HUES48 (cell line): ENCODE measurements at regions not wholly inside any gene's neighbourhood (a gene's known extent, or its start where the extent isn't known, plus 50 kb on each side); places are given as distances from the start of the nearest gene placed in this dataset.

ENCODE experiments used
- H3K27ac ChIP-seq: one replicate; pipeline ENCODE4 v1.7.0; 2013; ENCODE audit warnings: low read depth, low read length, inconsistent platforms
- H3K27me3 ChIP-seq: 2 replicates; pipeline ENCODE4 v1.6.1; 2013; ENCODE audit warnings: mild to moderate bottlenecking, low read length; ENCODE audit not compliant: control insufficient read depth, insufficient read depth
- H3K36me3 ChIP-seq: 2 replicates; pipeline ENCODE4 v1.6.1; 2013; ENCODE audit warnings: low read length; ENCODE audit not compliant: control insufficient read depth, insufficient read depth
- H3K4me1 ChIP-seq: 2 replicates; pipeline ENCODE4 v1.6.1; 2013; ENCODE audit warnings: mild to moderate bottlenecking, low read length; ENCODE audit not compliant: control insufficient read depth, insufficient read depth
- H3K4me3 ChIP-seq: 2 replicates; pipeline ENCODE4 v1.5.1; 2013; ENCODE audit warnings: mild to moderate bottlenecking, low read depth, low read length
- H3K9ac ChIP-seq: 2 replicates; pipeline ENCODE4 v1.6.1; 2013; ENCODE audit warnings: mild to moderate bottlenecking, low read depth, low read length, moderate library complexity
- H3K9me3 ChIP-seq: 2 replicates; pipeline ENCODE4 v1.6.1; 2013; ENCODE audit warnings: low read length; ENCODE audit not compliant: control insufficient read depth, insufficient read depth

- Histone ChIP-seq H3K36me3 (no peaks in the 10 kb centered on the region), H3K4me1 (no peaks in the 10 kb centered on the region), H3K9me3 (no peaks in the 10 kb centered on the region), H3K27ac (no peak overlapping the region), H3K4me3 (no peak overlapping the region), H3K9ac (no peak overlapping the region), H3K27me3 (no peaks in the 10 kb centered on the region)
Observed at GRCh38 chr17:33765871-33766270, 472.8 kb upstream of the ASIC2 start.

- no peak overlapping the region for H3K27ac ChIP-seq
- no peaks in the 10 kb centered on the region for H3K9me3 ChIP-seq
- H3K36me3 ChIP-seq: no peaks in the 10 kb centered on the region
- no peaks in the 10 kb centered on the region for H3K27me3 ChIP-seq
- no peak overlapping the region for H3K4me3 ChIP-seq
- H3K9ac ChIP-seq: no peak overlapping the region
- no peaks in the 10 kb centered on the region for H3K4me1 ChIP-seq
Observed at GRCh38 chr17:33766721-33767120, 473.6 kb upstream of the ASIC2 start.

DNA sequence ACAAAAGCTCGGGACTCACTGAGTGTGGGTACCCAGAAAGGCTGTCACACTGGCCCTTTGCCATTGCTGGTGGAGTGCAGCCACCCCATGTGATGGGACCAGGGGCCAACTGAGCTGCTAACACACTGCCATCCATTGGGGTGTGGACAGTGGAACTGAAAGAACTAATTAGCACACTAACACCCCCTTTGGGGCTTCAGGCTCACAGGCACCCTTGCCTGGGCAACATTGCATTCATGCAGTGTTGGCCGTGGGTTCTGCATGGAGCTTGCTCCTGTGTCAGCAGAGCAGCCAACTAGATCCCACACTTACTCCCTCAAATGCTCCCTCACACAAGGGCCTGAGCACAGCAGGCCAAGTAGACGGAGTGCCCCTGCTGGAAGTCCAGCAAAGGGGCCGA, 476.0 kb upstream of the ASIC2 start:
- Histone ChIP-seq H3K4me1 (no peaks in the 10 kb centered on the region), H3K9me3 (no peaks in the 10 kb centered on the region), H3K36me3 (no peaks in the 10 kb centered on the region), H3K27ac (no peak overlapping the region), H3K4me3 (no peak overlapping the region), H3K9ac (no peak overlapping the region), H3K27me3 (no peaks in the 10 kb centered on the region)

DNA sequence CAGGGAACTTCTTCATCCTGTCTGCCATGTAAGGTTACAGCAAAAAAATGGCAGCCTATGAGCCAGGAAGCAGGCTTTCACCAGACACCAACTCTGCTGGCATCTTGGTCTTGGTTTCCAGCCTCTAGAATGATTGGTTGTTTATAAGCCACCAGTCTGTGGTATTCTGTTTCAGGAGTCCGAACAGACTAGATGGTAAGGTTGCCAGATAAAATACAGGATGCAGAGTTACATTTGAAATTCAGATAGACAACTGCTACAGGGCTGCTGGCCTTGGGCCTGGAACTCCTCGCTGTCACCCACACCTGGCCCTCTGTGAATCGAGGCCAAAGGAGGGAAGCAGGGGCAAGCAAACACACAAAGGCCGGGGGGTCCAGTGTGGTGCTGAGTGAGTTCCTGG, 478.8 kb upstream of the CCL2 start:
- Histone ChIP-seq H3K4me1 (no peaks in the 10 kb centered on the region), H3K27me3 (no peaks in the 10 kb centered on the region), H3K9ac (no peak overlapping the region), H3K4me3 (no peak overlapping the region), H3K36me3 (no peaks in the 10 kb centered on the region), H3K9me3 (no peaks in the 10 kb centered on the region), H3K27ac (no peak overlapping the region)

- Histone ChIP-seq H3K9me3 (no peaks in the 10 kb centered on the region), H3K4me1 (no peaks in the 10 kb centered on the region), H3K27ac (no peak overlapping the region), H3K36me3 (no peaks in the 10 kb centered on the region), H3K27me3 (no peaks in the 10 kb centered on the region), H3K9ac (no peak overlapping the region), H3K4me3 (no peak overlapping the region)
Observed at GRCh38 chr17:33776903-33777302, 478.2 kb upstream of the CCL2 start.

- Histone ChIP-seq H3K4me1 (no peaks in the 10 kb centered on the region), H3K9ac (no peak overlapping the region), H3K27me3 (no peaks in the 10 kb centered on the region), H3K9me3 (no peaks in the 10 kb centered on the region), H3K27ac (no peak overlapping the region), H3K36me3 (no peaks in the 10 kb centered on the region), H3K4me3 (no peak overlapping the region)
Observed at GRCh38 chr17:33777674-33778073, 477.4 kb upstream of the CCL2 start.

GRCh38 chr17:33778505-33779233, 476.4 kb upstream of the CCL2 start:
- no peak overlapping the region for H3K4me3 ChIP-seq
- no peaks in the 10 kb centered on the region for H3K27me3 ChIP-seq
- H3K9ac ChIP-seq: no peak overlapping the region
- H3K36me3 ChIP-seq: no peaks in the 10 kb centered on the region
- no peaks in the 10 kb centered on the region for H3K4me1 ChIP-seq
- no peaks in the 10 kb centered on the region for H3K9me3 ChIP-seq
- H3K27ac ChIP-seq: no peak overlapping the region

DNA sequence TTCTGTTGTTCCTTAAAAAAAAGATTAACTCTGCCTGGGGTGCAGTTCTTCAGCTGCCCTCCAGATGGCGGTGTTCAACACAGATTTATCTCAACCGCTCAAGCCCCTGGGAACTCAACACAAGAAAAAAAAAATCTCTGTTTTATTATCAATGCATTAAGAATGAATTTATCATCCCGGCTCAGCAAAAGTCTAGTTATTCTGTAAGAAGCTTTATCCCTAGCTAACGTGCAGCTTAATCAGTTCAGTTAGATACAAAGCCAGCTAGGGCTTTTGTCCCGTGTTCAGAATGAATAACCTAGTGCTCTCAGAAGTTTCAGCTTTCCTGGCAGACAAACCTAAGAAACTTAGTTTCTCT, 475.9 kb upstream of the CCL2 start:
- Histone ChIP-seq H3K9me3 (no peaks in the 10 kb centered on the region), H3K9ac (no peak overlapping the region), H3K27ac (no peak overlapping the region), H3K4me1 (no peaks in the 10 kb centered on the region), H3K36me3 (no peaks in the 10 kb centered on the region), H3K27me3 (no peaks in the 10 kb centered on the region), H3K4me3 (no peak overlapping the region)

DNA sequence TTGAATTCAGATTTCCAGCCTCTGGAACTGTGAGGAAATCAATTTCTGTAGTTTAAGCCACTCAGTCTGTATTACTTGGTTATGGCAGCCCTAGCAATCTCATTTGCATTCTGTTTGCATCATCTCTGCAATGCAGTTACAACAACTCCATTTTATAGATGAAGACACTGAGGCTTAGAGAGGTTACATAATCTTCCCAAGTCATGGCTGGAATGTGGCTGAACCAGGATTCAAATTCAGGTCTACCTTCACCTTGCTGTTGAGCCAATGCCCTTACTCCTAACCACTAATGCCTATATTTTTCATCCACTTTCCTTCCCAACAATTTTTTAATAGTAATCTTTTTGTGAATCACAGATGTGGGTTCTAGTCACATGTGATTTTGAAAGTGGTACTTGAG, 469.8 kb upstream of the CCL2 start:
- H3K9me3 ChIP-seq: no peaks in the 10 kb centered on the region
- no peaks in the 10 kb centered on the region for H3K27me3 ChIP-seq
- H3K27ac ChIP-seq: no peak overlapping the region
- H3K36me3 ChIP-seq: no peaks in the 10 kb centered on the region
- no peaks in the 10 kb centered on the region for H3K4me1 ChIP-seq
- no peak overlapping the region for H3K9ac ChIP-seq
- no peak overlapping the region for H3K4me3 ChIP-seq

DNA sequence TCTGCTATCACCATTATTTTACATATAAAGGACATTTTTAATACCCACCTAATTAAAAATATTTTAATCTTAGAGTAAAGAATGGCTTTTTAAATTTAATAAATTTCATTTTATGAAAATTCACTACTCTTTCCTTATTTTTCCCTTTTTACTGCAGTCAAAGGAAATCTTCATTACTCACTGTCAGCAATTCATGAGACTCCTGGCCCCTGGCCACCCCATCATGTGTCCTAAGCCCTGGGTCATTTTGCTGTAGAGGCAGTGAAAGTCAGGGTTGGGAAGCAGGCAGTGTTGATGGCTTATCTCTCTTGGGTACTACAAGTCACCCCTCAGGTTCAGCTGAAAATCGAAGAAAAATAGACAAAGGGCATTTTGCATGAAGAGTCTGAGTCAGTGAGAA, 468.6 kb upstream of the CCL2 start:
- no peak overlapping the region for H3K9ac ChIP-seq
- H3K27ac ChIP-seq: no peak overlapping the region
- H3K27me3 ChIP-seq: no peaks in the 10 kb centered on the region
- H3K36me3 ChIP-seq: no peaks in the 10 kb centered on the region
- no peaks in the 10 kb centered on the region for H3K9me3 ChIP-seq
- H3K4me3 ChIP-seq: no peak overlapping the region
- no peaks in the 10 kb centered on the region for H3K4me1 ChIP-seq

DNA sequence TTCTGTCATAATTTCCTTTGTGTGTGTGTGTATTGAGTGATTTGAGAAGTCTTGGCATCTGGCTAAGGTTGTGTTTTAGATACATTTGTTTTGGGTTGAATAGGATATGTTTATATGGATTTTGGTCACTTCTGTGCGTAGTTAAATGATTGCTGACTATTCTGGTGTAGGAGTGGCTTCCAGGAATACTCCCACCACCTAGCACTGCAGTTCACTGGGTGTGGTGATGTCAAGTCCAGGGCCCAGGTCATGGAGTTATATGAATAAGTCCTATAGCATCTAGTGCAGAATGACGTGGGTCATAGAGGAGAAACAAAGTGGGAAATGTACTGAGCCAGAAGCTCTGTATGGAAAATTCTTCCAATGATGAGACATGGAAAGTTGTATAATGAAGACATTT, 465.4 kb upstream of the CCL2 start:
- Histone ChIP-seq H3K9ac (no peak overlapping the region), H3K27me3 (no peaks in the 10 kb centered on the region), H3K9me3 (no peaks in the 10 kb centered on the region), H3K27ac (no peak overlapping the region), H3K36me3 (no peaks in the 10 kb centered on the region), H3K4me3 (no peak overlapping the region), H3K4me1 (peaks cover 12% of the 10 kb centered on the region; the same call in 1 of the 2 replicates)

GRCh38 chr17:33797181-33797580, 457.9 kb upstream of the CCL2 start:
- Histone ChIP-seq H3K27ac (no peak overlapping the region), H3K36me3 (no peaks in the 10 kb centered on the region), H3K9me3 (no peaks in the 10 kb centered on the region), H3K27me3 (no peaks in the 10 kb centered on the region), H3K4me1 (peaks cover 12% of the 10 kb centered on the region; the same call in 1 of the 2 replicates), H3K4me3 (no peak overlapping the region), H3K9ac (no peak overlapping the region)
